HUES6 (cell line): ENCODE measurements at regions not wholly inside any gene's neighbourhood (a gene's known extent, or its start where the extent isn't known, plus 50 kb on each side); places are given as distances from the start of the nearest gene placed in this dataset.

Source experiments
- H3K27ac ChIP-seq: 2 replicates; pipeline ENCODE4 v1.7.0; 2013; ENCODE audit warnings: low read depth, mild to moderate bottlenecking, low read length, inconsistent platforms
- H3K27me3 ChIP-seq: 2 replicates; pipeline ENCODE4 v1.6.1; 2013; ENCODE audit warnings: low read length; ENCODE audit not compliant: control insufficient read depth, insufficient read depth
- H3K36me3 ChIP-seq: 2 replicates; pipeline ENCODE4 v1.6.1; 2013; ENCODE audit warnings: low read length; ENCODE audit not compliant: control insufficient read depth, insufficient read depth
- H3K4me1 ChIP-seq: 2 replicates; pipeline ENCODE4 v1.6.1; 2013; ENCODE audit warnings: low read length; ENCODE audit not compliant: control insufficient read depth, insufficient read depth
- H3K4me3 ChIP-seq: 2 replicates; pipeline ENCODE4 v1.5.1; 2013; ENCODE audit warnings: low read depth, low read length
- H3K9ac ChIP-seq: one replicate; pipeline ENCODE4 v1.6.1; 2013; ENCODE audit warnings: mild to moderate bottlenecking, low read length
- H3K9me3 ChIP-seq: 2 replicates; pipeline ENCODE4 v1.6.1; 2013; ENCODE audit warnings: low read depth, low read length; ENCODE audit not compliant: control insufficient read depth, insufficient read depth

DNA sequence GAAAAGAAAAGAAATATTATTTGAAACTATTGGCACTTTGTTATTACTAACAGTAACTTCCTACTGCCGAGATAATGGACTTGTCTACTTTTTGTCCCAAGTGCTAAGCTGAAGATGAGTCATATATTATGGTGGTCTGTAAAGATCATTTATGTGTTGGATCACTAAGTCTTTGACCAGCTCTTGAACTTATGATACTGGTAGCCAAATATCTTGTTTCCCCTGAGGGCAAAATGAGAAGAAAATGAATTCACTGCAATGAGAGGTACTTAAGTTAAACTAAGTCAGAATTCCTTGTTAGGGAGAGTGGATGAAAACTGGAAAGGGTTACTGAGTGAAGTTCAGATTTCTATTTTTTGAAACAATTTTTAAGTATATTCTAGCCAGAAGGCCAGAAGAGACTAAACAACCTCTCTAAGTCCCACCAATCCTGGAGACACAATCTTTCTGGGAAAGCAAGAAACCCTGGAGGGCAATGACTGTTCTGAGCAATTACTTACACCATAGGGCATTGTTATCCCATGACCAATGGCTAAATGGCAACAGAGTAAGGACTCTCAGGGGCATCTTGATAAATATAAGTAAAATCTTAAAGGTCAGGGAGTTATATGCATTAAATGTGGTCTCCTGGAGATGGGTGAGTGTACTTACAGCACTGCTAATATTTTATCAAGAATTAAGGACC, 287.7 kb downstream of the STIM2 start:
- no peak overlapping the region for H3K27ac ChIP-seq
- no peaks in the 10 kb centered on the region for H3K27me3 ChIP-seq
- H3K4me1 ChIP-seq = no peaks in the 10 kb centered on the region
- no peak overlapping the region for H3K4me3 ChIP-seq
- no peak overlapping the region for H3K9ac ChIP-seq
- H3K9me3 ChIP-seq = peaks cover 5% of the 10 kb centered on the region; the same call in 1 of the 2 replicates
- H3K36me3 ChIP-seq = no peaks in the 10 kb centered on the region

DNA sequence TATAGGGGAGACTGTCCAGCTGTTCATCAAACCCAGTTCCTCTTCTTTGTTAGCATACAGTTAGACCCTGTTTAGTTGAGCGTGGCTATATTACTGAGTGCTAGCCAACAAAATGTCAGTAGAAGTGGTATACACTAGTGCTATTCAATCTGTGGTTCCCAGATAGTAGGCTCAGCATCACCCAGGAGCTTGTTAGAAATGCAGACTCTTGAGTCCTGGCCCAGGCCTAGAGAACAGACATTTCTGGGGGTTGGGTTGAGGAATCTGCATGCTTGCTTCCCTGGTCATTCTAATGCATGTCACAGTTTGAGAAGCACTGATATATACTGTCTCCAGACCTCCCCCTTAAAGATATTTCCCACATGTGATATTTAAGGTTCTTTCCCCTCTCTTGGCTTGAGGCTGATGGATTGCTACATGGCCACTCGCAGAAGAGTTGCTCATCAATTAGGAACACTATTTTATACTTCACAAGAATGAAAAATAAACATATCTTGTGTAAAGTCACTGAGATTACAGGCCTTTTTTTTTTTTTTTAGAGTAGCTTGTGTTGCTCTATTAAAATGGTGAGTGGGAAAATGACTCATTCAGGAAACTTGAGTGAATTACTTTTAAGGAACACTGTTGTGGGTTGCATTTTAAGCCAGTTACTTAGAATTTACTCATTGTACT, 289.0 kb downstream of the STIM2 start:
- H3K27ac ChIP-seq = no peak overlapping the region
- no peaks in the 10 kb centered on the region for H3K27me3 ChIP-seq
- peaks cover 5% of the 10 kb centered on the region; the same call in 1 of the 2 replicates for H3K9me3 ChIP-seq
- H3K9ac ChIP-seq = no peak overlapping the region
- peaks cover 5% of the 10 kb centered on the region for H3K4me1 ChIP-seq
- H3K4me3 ChIP-seq = no peak overlapping the region
- H3K36me3 ChIP-seq = no peaks in the 10 kb centered on the region

DNA sequence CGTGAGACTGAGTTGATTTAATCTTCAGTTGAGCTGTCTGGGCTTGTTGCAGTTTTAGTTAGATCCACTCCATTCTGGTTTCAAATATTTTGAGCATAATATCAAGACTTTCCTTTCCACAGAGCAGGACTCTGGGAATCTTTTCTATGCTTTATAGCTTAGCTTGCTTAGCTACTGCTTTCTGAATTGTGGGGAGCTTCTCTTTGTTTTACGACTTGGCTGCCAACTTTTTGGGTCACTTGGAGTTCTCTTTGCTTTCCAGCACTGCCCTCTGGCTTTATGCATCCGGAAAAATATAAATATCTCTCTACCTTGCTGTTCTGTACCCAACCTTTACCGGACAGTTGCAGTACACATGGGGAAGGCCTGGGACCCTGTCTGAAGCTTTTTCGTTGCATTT, 292.1 kb downstream of the STIM2 start:
- peaks cover 7% of the 10 kb centered on the region for H3K4me1 ChIP-seq
- H3K27ac ChIP-seq = no peak overlapping the region
- no peaks in the 10 kb centered on the region for H3K36me3 ChIP-seq
- no peaks in the 10 kb centered on the region for H3K9me3 ChIP-seq
- no peak overlapping the region for H3K4me3 ChIP-seq
- no peaks in the 10 kb centered on the region for H3K27me3 ChIP-seq
- H3K9ac ChIP-seq = no peak overlapping the region

DNA sequence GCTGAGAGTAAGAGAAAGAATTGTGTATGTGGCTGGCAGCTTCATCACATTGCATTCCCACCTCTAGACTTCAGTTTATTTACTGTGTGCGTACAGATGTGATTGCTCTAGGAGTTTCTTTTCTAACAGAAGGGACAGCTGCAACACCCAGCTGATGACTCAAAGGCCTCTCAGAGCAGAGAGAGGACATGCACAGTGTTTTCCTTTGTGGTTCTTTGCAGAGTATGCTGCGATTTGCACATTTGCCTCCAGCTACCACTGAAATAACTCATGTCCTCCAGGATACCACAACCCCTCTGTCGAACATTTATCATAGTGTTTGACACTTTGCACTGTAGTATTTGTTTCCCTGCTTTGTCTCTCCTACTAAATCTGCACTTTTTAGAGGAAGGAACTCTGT, 294.1 kb downstream of the STIM2 start:
- Histone ChIP-seq H3K27me3 (no peaks in the 10 kb centered on the region), H3K4me3 (no peak overlapping the region), H3K9ac (no peak overlapping the region), H3K9me3 (no peaks in the 10 kb centered on the region), H3K27ac (no peak overlapping the region), H3K4me1 (peaks cover 7% of the 10 kb centered on the region), H3K36me3 (no peaks in the 10 kb centered on the region)

DNA sequence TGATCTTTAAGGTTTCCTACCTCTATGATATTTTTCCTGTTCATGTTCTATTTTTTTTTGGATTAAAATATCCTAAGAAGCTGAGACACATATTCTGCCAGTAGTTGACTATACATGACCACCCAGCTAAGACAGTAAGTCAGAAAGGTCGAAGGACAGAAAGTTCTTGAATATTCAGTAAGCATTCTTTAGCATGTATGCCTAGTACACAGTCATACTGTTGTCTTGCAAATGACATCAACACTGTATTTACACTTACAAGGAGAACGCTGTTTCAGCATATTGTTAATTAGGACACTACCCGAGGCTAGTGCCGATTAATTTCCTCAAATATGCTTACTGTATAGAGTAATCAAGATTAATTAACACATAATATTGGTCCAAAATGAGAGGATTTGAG, 300.6 kb downstream of the STIM2 start:
- Histone ChIP-seq H3K27ac (no peak overlapping the region), H3K9ac (no peak overlapping the region), H3K4me1 (peaks cover 8% of the 10 kb centered on the region; the same call in 1 of the 2 replicates), H3K27me3 (no peaks in the 10 kb centered on the region), H3K4me3 (no peak overlapping the region), H3K9me3 (no peaks in the 10 kb centered on the region), H3K36me3 (no peaks in the 10 kb centered on the region)

DNA sequence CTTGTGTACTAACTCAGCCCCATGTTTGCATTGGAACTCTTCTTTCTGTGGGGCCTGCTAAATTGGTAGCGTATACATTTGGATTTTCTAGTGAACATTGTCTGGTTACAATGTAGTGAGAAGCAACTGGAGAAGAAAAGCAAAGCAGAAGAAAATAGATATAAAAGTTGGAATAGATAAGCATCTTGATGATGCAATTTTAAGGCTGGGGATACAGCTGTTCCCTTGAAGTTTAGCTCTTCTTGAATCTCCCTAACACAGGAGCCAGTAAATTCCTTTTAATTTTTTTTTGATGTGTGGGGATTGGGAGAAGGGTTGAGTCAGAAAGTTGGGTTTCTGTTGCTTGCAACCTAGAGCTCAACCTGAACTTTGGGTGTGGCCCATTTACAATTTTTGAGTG, 308.1 kb downstream of the STIM2 start:
- Histone ChIP-seq H3K36me3 (no peaks in the 10 kb centered on the region), H3K4me3 (no peak overlapping the region), H3K27ac (no peak overlapping the region), H3K9ac (no peak overlapping the region), H3K9me3 (peaks cover 8% of the 10 kb centered on the region), H3K27me3 (no peaks in the 10 kb centered on the region), H3K4me1 (no peaks in the 10 kb centered on the region)

DNA sequence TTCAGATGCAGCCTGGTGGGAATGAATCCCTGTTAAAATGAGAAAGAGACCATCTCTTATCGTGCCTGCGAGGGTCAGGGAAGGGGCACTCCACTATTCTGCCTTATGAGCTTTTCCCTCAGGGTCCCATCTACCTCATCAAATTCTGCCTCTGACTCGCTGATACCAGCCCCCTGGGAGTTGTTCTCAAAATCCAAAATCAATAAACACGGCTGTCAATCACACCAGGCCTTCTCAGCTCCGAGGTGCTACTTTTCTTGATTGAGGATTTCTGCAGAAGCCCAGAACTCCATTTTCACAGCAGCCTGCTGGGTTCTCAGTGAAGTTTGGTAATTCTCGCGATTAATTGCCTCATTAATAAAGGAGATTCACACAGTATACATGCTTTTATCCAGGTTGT, 312.6 kb downstream of the STIM2 start:
- Histone ChIP-seq H3K27me3 (no peaks in the 10 kb centered on the region), H3K27ac (no peak overlapping the region), H3K9me3 (peaks cover 11% of the 10 kb centered on the region), H3K4me3 (no peak overlapping the region), H3K9ac (no peak overlapping the region), H3K36me3 (no peaks in the 10 kb centered on the region), H3K4me1 (no peaks in the 10 kb centered on the region)

DNA sequence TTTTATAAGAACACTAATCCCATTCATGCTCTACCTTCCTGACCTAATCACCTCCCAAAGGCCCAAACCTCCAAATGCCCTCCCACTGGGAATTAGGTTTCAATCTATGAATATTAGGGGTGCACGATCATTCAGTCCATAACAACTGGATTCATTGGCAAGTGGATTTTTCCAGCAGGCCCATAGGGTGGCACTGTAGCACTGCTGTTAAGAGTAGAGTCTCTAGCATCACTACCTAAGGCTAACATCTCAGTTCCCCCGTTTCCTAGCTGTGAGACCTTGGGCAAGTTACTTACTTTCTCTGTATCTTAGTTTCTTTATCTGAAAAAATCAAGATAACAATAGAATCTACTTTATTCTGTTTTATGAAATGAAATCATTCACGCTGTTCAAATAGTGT, 315.8 kb downstream of the STIM2 start:
- H3K9me3 ChIP-seq = peaks cover 7% of the 10 kb centered on the region; the same call in 1 of the 2 replicates
- H3K9ac ChIP-seq = no peak overlapping the region
- H3K4me3 ChIP-seq = no peak overlapping the region
- no peaks in the 10 kb centered on the region for H3K36me3 ChIP-seq
- no peaks in the 10 kb centered on the region for H3K4me1 ChIP-seq
- no peak overlapping the region for H3K27ac ChIP-seq
- no peaks in the 10 kb centered on the region for H3K27me3 ChIP-seq

DNA sequence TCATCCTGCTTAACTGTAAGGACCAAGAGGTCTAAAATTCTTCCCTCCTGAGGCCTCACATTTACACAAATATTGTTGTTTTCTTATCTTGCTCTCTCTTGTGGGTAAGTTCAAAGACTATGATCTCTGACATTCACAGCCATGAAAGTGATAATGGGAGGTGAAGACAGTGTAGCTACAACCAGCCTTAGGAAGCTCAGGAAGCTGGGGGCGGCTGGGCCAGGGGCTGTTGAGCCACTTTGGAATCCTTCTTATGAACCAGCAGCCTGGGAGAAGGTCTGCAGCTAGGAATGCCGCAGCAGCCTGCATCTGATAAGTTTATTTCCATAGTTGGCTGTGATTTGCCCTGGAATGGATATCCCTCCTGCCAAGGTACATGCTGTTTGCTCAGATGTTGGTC, 316.2 kb downstream of the STIM2 start:
- Histone ChIP-seq H3K4me1 (no peaks in the 10 kb centered on the region), H3K9ac (no peak overlapping the region), H3K4me3 (no peak overlapping the region), H3K27ac (no peak overlapping the region), H3K36me3 (no peaks in the 10 kb centered on the region), H3K27me3 (no peaks in the 10 kb centered on the region), H3K9me3 (peaks cover 3% of the 10 kb centered on the region; the same call in 1 of the 2 replicates)

DNA sequence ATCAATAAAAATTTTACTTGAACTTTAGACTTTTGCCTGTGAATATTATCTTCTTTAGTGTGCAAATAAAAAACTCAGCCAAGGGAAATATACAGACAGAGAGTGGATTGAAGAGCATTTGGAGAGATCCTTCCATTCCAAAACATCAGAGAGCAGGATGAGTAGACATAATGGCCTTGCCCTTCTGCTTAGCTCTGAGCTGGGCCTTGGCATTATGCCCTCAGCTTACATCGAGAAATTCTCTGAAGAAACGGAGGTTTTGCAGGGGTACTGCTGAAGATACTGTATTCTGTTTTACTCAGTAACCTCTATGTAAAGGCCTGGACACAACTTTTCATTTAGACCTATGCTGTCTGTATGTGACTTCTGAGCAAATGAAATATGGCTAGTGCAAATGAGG, 317.4 kb downstream of the STIM2 start:
- Histone ChIP-seq H3K9me3 (peaks cover 3% of the 10 kb centered on the region; the same call in 1 of the 2 replicates), H3K27ac (no peak overlapping the region), H3K9ac (no peak overlapping the region), H3K36me3 (no peaks in the 10 kb centered on the region), H3K4me3 (no peak overlapping the region), H3K4me1 (no peaks in the 10 kb centered on the region), H3K27me3 (no peaks in the 10 kb centered on the region)

DNA sequence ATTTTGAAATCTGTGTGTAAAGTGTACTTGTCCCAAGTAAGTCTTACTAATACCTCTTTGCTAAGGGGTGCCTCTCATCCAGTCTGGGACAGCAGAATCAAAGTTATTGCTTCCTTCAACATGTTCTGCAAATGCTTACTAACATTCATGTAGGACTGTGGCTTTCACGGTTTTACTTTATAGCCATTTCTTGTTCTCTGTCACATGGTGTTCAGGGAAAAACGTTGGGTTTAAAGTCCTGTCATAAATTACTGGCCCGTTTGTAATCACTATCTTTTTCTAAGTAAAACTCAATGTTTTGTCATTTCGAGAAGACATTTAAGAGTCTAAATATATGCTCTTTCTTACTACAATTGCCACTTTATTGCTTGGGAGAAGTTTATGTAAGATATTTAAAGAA, 321.1 kb downstream of the STIM2 start:
- H3K4me3 ChIP-seq = no peak overlapping the region
- no peaks in the 10 kb centered on the region for H3K9me3 ChIP-seq
- H3K27me3 ChIP-seq = no peaks in the 10 kb centered on the region
- H3K36me3 ChIP-seq = no peaks in the 10 kb centered on the region
- no peak overlapping the region for H3K9ac ChIP-seq
- no peak overlapping the region for H3K27ac ChIP-seq
- no peaks in the 10 kb centered on the region for H3K4me1 ChIP-seq
